ENCODE measurements at regions not wholly inside any gene's neighbourhood (a gene's known extent, or its start where the extent isn't known, plus 50 kb on each side); places are given as distances from the start of the nearest gene placed in this dataset.
"Not testable (repeated sequence)": the region's sequence is repeated elsewhere in the genome, so short reads cannot be mapped to it uniquely, and the experiment has no call there.

- no peak for TF ChIP-seq CTCF (IDR thresholded peaks at IDR 0.05)
- ATAC-seq (ENCODE audit: low FRiP score) = no peak
Observed at GRCh38 chr11:22554221-22554620, 71.4 kb downstream of the FANCF start.

GRCh38 chr11:22552885-22553284 is 72.7 kb downstream of the FANCF start:
- no peak for ATAC-seq (ENCODE audit: low FRiP score)
- no peak for TF ChIP-seq CTCF (IDR thresholded peaks at IDR 0.05)
- DNase-seq (ENCODE audit: low spot score) = no peak

More at GRCh38 chr11:22554221-22554620, 71.4 kb downstream of the FANCF start:
- DNase-seq (ENCODE audit: low spot score) = no peak

GRCh38 chr11:22546746-22547145 is 78.9 kb downstream of the FANCF start:
- ATAC-seq (ENCODE audit: low FRiP score) (no peak), DNase-seq (ENCODE audit: low spot score) (no peak)
- TF ChIP-seq CTCF (IDR thresholded peaks at IDR 0.05) = no peak

- no peak for TF ChIP-seq CTCF (IDR thresholded peaks at IDR 0.05)
- no peak for DNase-seq (ENCODE audit: low spot score)
- ATAC-seq (ENCODE audit: low FRiP score) = no peak
Observed at GRCh38 chr11:22543261-22543660, 82.4 kb downstream of the FANCF start.

GRCh38 chr11:22539821-22540256 is 85.8 kb downstream of the FANCF start:
- no peak for ATAC-seq (ENCODE audit: low FRiP score)
- no peak for TF ChIP-seq CTCF (IDR thresholded peaks at IDR 0.05)
- no peak for DNase-seq (ENCODE audit: low spot score)

GRCh38 chr11:22536071-22536470 is 89.6 kb downstream of the FANCF start:
- no peak for TF ChIP-seq CTCF (IDR thresholded peaks at IDR 0.05)
- ATAC-seq (ENCODE audit: low FRiP score) (no peak), DNase-seq (ENCODE audit: low spot score) (no peak)

- not testable (repeated sequence) for ATAC-seq (ENCODE audit: low FRiP score)
Observed at GRCh38 chr11:22528612-22529429, 96.8 kb downstream of the FANCF start.

More at GRCh38 chr11:22528612-22529429, 96.8 kb downstream of the FANCF start:
- DNase-seq (ENCODE audit: low spot score) = not testable (repeated sequence)

Measured in omental fat pad (tissue), 3 donors.